HepG2 (cell line): ENCODE measurements at regions not wholly inside any gene's neighbourhood (a gene's known extent, or its start where the extent isn't known, plus 50 kb on each side); places are given as distances from the start of the nearest gene placed in this dataset.

Experiments used
- ATAC-seq: fragments of 200-7000 bp; cut with Tn5 transposase; 3 replicates; pipeline ENCODE4 v1.9.1; 2020; ENCODE audit warnings: mild to moderate bottlenecking, moderate library complexity
- BruUV-seq: library from RNA; stranded (reverse); fragments of 400-500 nt; replicated peaks from 2 replicates; lab custom pipeline; 2021; lab: Mats Ljungman, UMichigan
- CTCF ChIA-PET: fragments of 300-600 bp; formaldehyde crosslinking; extraction: SDS; loops from one replicate; lab custom pipeline; 2021; ENCODE audit warnings: low total read pairs, inconsistent platforms, low intra/inter-chr PET ratio; lab: Yijun Ruan, JAX
- POLR2A ChIA-PET: fragments of 350-600 bp; sonication (Branson Sonifier 250); formaldehyde crosslinking; loops from one replicate; lab custom pipeline; 2020; ENCODE audit warnings: antibody characterized with exemption, inconsistent platforms; lab: Yijun Ruan, JAX
- DNase-seq: peaks from one replicate; pipeline ENCODE4 v3.0.0-alpha.2; 2015; ENCODE audit warnings: low spot score
- FAIRE-seq: peaks from 3 replicates; lab custom pipeline; 2011; peaks lifted over from hg19 to GRCh38; lab: Jason Lieb, UNC
- H2AFZ ChIP-seq: one replicate; pipeline ENCODE4 v1.6.1; 2011; ENCODE audit warnings: low read length, inconsistent platforms
- H3K27ac ChIP-seq: fragments of 300-600 bp; 3 replicates; pipeline ENCODE4 v1.8.0; 2011; ENCODE audit warnings: mixed run types, mild to moderate bottlenecking, mixed read lengths, low read length, inconsistent platforms; ENCODE audit not compliant: insufficient read depth; ENCODE audit errors: extremely low read length
- H3K27me3 ChIP-seq, 2 experiments: fragments of 200-600 bp in 1 of 2; 2 replicates in 1 of 2; 3 replicates in 1 of 2; pipeline versions ENCODE4 v1.6.0 to v1.8.0; 2011; ENCODE audit warnings: low read length in 2 of 2, mild to moderate bottlenecking in 2 of 2, moderate library complexity in 2 of 2, inconsistent platforms in 1 of 2; ENCODE audit not compliant: insufficient read depth in 2 of 2, control insufficient read depth in 1 of 2
- H3K36me3 ChIP-seq, 2 experiments: fragments of 200-600 bp in 1 of 2; replicated peaks in 1 of 2; 2 replicates in 1 of 2; 3 replicates in 1 of 2; pipeline versions ENCODE4 v1.5.1 to v1.8.0; 2011; ENCODE audit warnings: low read length in 2 of 2, inconsistent platforms in 1 of 2; ENCODE audit not compliant: insufficient read depth in 2 of 2, control insufficient read depth in 1 of 2
- H3K4me1 ChIP-seq: 2 replicates; pipeline ENCODE4 v1.5.1; 2012; ENCODE audit warnings: low read length, inconsistent platforms; ENCODE audit not compliant: insufficient read depth
- H3K4me2 ChIP-seq: 2 replicates; pipeline ENCODE4 v1.6.0; 2011; ENCODE audit warnings: low read depth, low read length, inconsistent platforms
- H3K4me3 ChIP-seq, 3 experiments: fragments of 200-600 bp in 1 of 3; sonication (generic), shearing (Covaris generic) in 1 of 3; replicated peaks in 1 of 3; 2 replicates each; pipeline ENCODE4 v1.5.1; 2011 to 2016; ENCODE audit warnings: low read length in 3 of 3, inconsistent platforms in 2 of 3, low read depth in 2 of 3, mild to moderate bottlenecking in 2 of 3, control low read depth in 1 of 3, mixed read lengths in 1 of 3; ENCODE audit not compliant: insufficient read depth in 1 of 3
- H3K79me2 ChIP-seq: one replicate; pipeline ENCODE4 v1.6.1; 2011; ENCODE audit warnings: low read length, inconsistent platforms; ENCODE audit not compliant: insufficient read depth
- H3K9ac ChIP-seq: 2 replicates; pipeline ENCODE4 v1.6.0; 2011; ENCODE audit warnings: mild to moderate bottlenecking, low read depth, low read length, inconsistent platforms; ENCODE audit not compliant: insufficient read depth
- H3K9me3 ChIP-seq: 2 replicates; pipeline ENCODE4 v1.5.1; 2012; ENCODE audit warnings: mild to moderate bottlenecking, low read length
- H4K20me1 ChIP-seq: 2 replicates; pipeline ENCODE4 v1.6.0; 2011; ENCODE audit warnings: inconsistent platforms, mild to moderate bottlenecking, low read length, moderate library complexity; ENCODE audit not compliant: insufficient read depth
- ARID3A ChIP-seq: IDR thresholded peaks from 2 replicates; pipeline ENCODE4 v1.6.1; 2012; ENCODE audit warnings: low read depth, low read length, improper control_type of control experiment
- ATF1 ChIP-seq: IDR thresholded peaks from 2 replicates; pipeline ENCODE4 v1.6.1; 2016; ENCODE audit warnings: mild to moderate bottlenecking, control low read depth
- BRD4 ChIP-seq: sonication (generic); formaldehyde crosslinking; IDR thresholded peaks from 2 replicates; pipeline ENCODE4 v1.4.0; 2020; ENCODE audit warnings: missing genetic modification reagents
- DNMT1 ChIP-seq: sonication (generic); formaldehyde crosslinking; IDR thresholded peaks from 2 replicates; pipeline ENCODE4 v1.5.1; 2020; ENCODE audit warnings: mild to moderate bottlenecking, missing genetic modification reagents
- ELF4 ChIP-seq: sonication (generic); formaldehyde crosslinking; IDR thresholded peaks from 2 replicates; pipeline ENCODE4 v1.5.0; 2020; ENCODE audit warnings: missing genetic modification reagents, mild to moderate bottlenecking, moderate library complexity, borderline replicate concordance
- HCFC1 ChIP-seq: fragments of 150-350 bp; IDR thresholded peaks from 2 replicates; pipeline ENCODE4 v1.6.1; 2014; ENCODE audit warnings: low read depth, low read length
- HMGA1 ChIP-seq: sonication (generic); formaldehyde crosslinking; conservative IDR thresholded peaks from 2 replicates; pipeline ENCODE4 v1.4.0; 2020; ENCODE audit warnings: missing genetic modification reagents
- HOMEZ ChIP-seq: IDR thresholded peaks from 2 replicates; pipeline ENCODE4 v1.6.1; 2016; ENCODE audit warnings: low read depth
- NFIB ChIP-seq: sonication (generic); formaldehyde crosslinking; IDR thresholded peaks from 2 replicates; pipeline ENCODE4 v1.9.0; 2021; ENCODE audit warnings: missing genetic modification reagents, mild to moderate bottlenecking, borderline replicate concordance
- PAF1 ChIP-seq: IDR thresholded peaks from 2 replicates; pipeline ENCODE4 v1.6.1; 2016; ENCODE audit warnings: missing genetic modification reagents, missing compliant biosample characterization
- PCBP1 ChIP-seq: fragments of 200-400 bp; formaldehyde crosslinking; IDR thresholded peaks from 2 replicates; pipeline ENCODE4 v1.6.1; 2017; ENCODE audit warnings: mild to moderate bottlenecking, low read depth, low read length, borderline replicate concordance
- SKI ChIP-seq: fragments of 450-650 bp; IDR thresholded peaks from one replicate; pipeline ENCODE4 v1.6.1; 2018; ENCODE audit warnings: mild to moderate bottlenecking; ENCODE audit not compliant: partially characterized antibody
- SPEN ChIP-seq: sonication (generic); formaldehyde crosslinking; IDR thresholded peaks from 2 replicates; pipeline ENCODE4 v1.5.1; 2020; ENCODE audit warnings: low read depth, mild to moderate bottlenecking, missing genetic modification reagents
- ZBTB7B ChIP-seq: sonication (generic); formaldehyde crosslinking; IDR thresholded peaks from 2 replicates; pipeline ENCODE4 v1.4.0; 2020; ENCODE audit warnings: missing genetic modification reagents
- ZNF3 ChIP-seq: IDR thresholded peaks from 2 replicates; pipeline ENCODE4 v1.7.0; 2017; ENCODE audit warnings: inconsistent platforms
- ZNF589 ChIP-seq: sonication (generic); formaldehyde crosslinking; conservative IDR thresholded peaks from 2 replicates; pipeline ENCODE4 v1.8.0; 2022; ENCODE audit warnings: mild to moderate bottlenecking, moderate library complexity, missing genetic modification reagents
- ZNF672 ChIP-seq: sonication (generic); formaldehyde crosslinking; IDR thresholded peaks from 2 replicates; pipeline ENCODE4 v1.8.1; 2022; ENCODE audit warnings: missing genetic modification reagents
- ZNF775 ChIP-seq: sonication (generic); formaldehyde crosslinking; IDR thresholded peaks from 2 replicates; pipeline ENCODE4 v1.4.0; 2020; ENCODE audit warnings: missing genetic modification reagents, mild to moderate bottlenecking, moderate library complexity, borderline replicate concordance
- ZNF883 ChIP-seq: sonication (generic); formaldehyde crosslinking; IDR thresholded peaks from 2 replicates; pipeline ENCODE4 v1.5.1; 2020; ENCODE audit warnings: mild to moderate bottlenecking, missing genetic modification reagents; ENCODE audit errors: not compliant biosample characterization
- WGBS: methylation state at CpG from one replicate; pipeline ENCODE4 v1.1.6; 2017; ENCODE audit warnings: low lambda C conversion rate; 5-methylcytosine and 5-hydroxymethylcytosine counted together
- in situ Hi-C: cut with HindIII; loops from 2 replicates; pipeline ENCODE4 v1.10.0; 2017; ENCODE audit warnings: low pct_unique_long_range_greater_than_20kb; ENCODE audit not compliant: extremely low pct_ligation_motif_present
- intact Hi-C: fragments of 100-400 bp; cut with micrococcal nuclease; formaldehyde crosslinking; loops from one replicate; pipeline ENCODE4 v1.10.0; 2022; ENCODE audit not compliant: unreplicated experiment
- TF ChIP-seq, protein P1 (sequence below): sonication (generic); formaldehyde crosslinking; IDR thresholded peaks from 2 replicates; pipeline ENCODE4 v1.4.0; 2020; ENCODE audit warnings: missing genetic modification reagents

DNA sequence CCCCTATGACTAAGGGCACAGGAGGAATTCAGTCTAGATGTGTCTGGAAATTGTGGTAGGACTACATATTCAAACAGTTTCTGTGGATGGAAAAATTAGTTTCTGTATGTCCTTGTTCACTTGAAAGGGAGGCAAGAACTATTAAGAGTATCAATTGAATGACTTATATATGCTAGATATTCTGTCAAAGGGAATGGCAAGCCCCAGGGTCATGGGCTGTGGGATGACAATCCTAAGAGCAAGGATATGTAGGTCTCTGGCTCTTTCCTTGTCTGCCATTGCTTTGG lies 383.5 kb upstream of the B3GALT2 start (continued):
- TF ChIP-seq HCFC1 (no peak), HMGA1 (no peak), BRD4 (no peak), PAF1 (no peak), NFIB (CRISPR knock-in tag) (no peak), SKI (no peak), ZNF883 (CRISPR knock-in tag) (no peak), ELF4 (CRISPR knock-in tag) (no peak)
- TF ChIP-seq, protein P1, sequence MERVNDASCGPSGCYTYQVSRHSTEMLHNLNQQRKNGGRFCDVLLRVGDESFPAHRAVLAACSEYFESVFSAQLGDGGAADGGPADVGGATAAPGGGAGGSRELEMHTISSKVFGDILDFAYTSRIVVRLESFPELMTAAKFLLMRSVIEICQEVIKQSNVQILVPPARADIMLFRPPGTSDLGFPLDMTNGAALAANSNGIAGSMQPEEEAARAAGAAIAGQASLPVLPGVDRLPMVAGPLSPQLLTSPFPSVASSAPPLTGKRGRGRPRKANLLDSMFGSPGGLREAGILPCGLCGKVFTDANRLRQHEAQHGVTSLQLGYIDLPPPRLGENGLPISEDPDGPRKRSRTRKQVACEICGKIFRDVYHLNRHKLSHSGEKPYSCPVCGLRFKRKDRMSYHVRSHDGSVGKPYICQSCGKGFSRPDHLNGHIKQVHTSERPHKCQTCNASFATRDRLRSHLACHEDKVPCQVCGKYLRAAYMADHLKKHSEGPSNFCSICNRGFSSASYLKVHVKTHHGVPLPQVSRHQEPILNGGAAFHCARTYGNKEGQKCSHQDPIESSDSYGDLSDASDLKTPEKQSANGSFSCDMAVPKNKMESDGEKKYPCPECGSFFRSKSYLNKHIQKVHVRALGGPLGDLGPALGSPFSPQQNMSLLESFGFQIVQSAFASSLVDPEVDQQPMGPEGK (CRISPR knock-in tag) = no peak

GRCh38 chr1:193569096-193569982 lies 382.9 kb upstream of the B3GALT2 start:
- H3K4me3 ChIP-seq = no peak overlapping the region
- intact Hi-C loops = no loop called here
- POLR2A ChIA-PET = no interaction called here
- no peaks in the 10 kb centered on the region for H3K9me3 ChIP-seq
- CTCF ChIA-PET = no interaction called here
- no peak overlapping the region for H3K9ac ChIP-seq
- no peak overlapping the region for H2AFZ ChIP-seq
- no peak for DNase-seq
- no peaks in the 10 kb centered on the region for H3K4me1 ChIP-seq
- 2% methylated on average over 1 of the region's 1 CpG for WGBS
- H4K20me1 ChIP-seq = no peaks in the 10 kb centered on the region
- no peak overlapping the region for H3K4me2 ChIP-seq
- H3K27ac ChIP-seq = no peak overlapping the region
- no peaks in the 10 kb centered on the region for H3K79me2 ChIP-seq
- in situ Hi-C loops = no loop called here
- no peaks in the 10 kb centered on the region for H3K36me3 ChIP-seq
- H3K27me3 ChIP-seq = no peaks in the 10 kb centered on the region
- BruUV-seq = no TSS peak
- no peak for FAIRE-seq
- no peak for ATAC-seq
- no peak for TF ChIP-seq ZNF3 (CRISPR knock-in tag)
- no peak for TF ChIP-seq DNMT1 (CRISPR knock-in tag)
- no peak for TF ChIP-seq ZNF775 (CRISPR knock-in tag)
- TF ChIP-seq ZBTB7B (CRISPR knock-in tag) = no peak
- no peak for TF ChIP-seq ATF1 (CRISPR knock-in tag)
- no peak for TF ChIP-seq ARID3A
- TF ChIP-seq SPEN = no peak
- no peak for TF ChIP-seq ZNF672 (CRISPR knock-in tag)
- no peak for TF ChIP-seq ZNF589 (CRISPR knock-in tag)
- TF ChIP-seq PCBP1 = no peak
- no peak for TF ChIP-seq HOMEZ (CRISPR knock-in tag)
